Neuron (in vitro differentiated cells): ENCODE measurements at regions not wholly inside any gene's neighbourhood (a gene's known extent, or its start where the extent isn't known, plus 50 kb on each side); places are given as distances from the start of the nearest gene placed in this dataset.

Source experiments
- H2AFZ ChIP-seq: one replicate; pipeline ENCODE4 v1.6.1; 2013; ENCODE audit warnings: low read depth, mild to moderate bottlenecking, inconsistent platforms, low read length, moderate library complexity
- H3K27me3 ChIP-seq: one replicate; pipeline ENCODE4 v1.6.1; 2013; ENCODE audit warnings: low read length; ENCODE audit not compliant: insufficient read depth
- H3K36me3 ChIP-seq: one replicate; pipeline ENCODE4 v1.6.1; 2013; ENCODE audit warnings: low read length; ENCODE audit not compliant: insufficient read depth
- H3K4me1 ChIP-seq: one replicate; pipeline ENCODE4 v1.6.1; 2013; ENCODE audit warnings: low read length; ENCODE audit not compliant: insufficient read depth
- H3K4me3 ChIP-seq: 2 replicates; pipeline ENCODE4 v1.5.1; 2013; ENCODE audit warnings: mild to moderate bottlenecking, low read length, moderate library complexity
- H3K9me3 ChIP-seq: one replicate; pipeline ENCODE4 v1.6.1; 2013; ENCODE audit warnings: low read length

DNA sequence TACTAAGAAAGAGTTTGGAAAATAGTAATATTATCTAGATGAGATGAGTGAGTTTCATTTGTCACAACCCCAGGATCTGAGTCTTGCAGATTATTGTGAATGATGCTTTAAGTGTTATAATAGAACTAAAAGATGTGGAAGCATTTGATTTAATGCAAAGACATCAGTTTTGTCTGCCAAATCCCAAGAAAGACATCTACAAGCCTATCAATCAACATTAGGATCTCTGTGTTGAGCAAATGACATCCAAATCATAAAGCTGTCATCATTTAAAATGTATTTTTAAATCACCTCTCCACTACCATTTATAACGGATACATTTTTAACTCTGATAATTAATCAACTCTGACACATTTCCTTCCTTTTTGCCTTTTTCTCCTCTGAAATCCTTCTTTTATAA is 310.8 kb upstream of the SLIT2 start:
- Histone ChIP-seq H3K4me1 (peaks cover 9% of the 10 kb centered on the region), H3K4me3 (no peak overlapping the region), H2AFZ (no peak overlapping the region), H3K36me3 (no peaks in the 10 kb centered on the region), H3K27me3 (no peaks in the 10 kb centered on the region), H3K9me3 (no peaks in the 10 kb centered on the region)

GRCh38 chr4:19936476-19936875 is 315.2 kb upstream of the SLIT2 start:
- H3K36me3 ChIP-seq, result no peaks in the 10 kb centered on the region
- no peak overlapping the region for H3K4me3 ChIP-seq
- no peaks in the 10 kb centered on the region for H3K4me1 ChIP-seq
- no peak overlapping the region for H2AFZ ChIP-seq
- H3K9me3 ChIP-seq, result no peaks in the 10 kb centered on the region
- no peaks in the 10 kb centered on the region for H3K27me3 ChIP-seq

DNA sequence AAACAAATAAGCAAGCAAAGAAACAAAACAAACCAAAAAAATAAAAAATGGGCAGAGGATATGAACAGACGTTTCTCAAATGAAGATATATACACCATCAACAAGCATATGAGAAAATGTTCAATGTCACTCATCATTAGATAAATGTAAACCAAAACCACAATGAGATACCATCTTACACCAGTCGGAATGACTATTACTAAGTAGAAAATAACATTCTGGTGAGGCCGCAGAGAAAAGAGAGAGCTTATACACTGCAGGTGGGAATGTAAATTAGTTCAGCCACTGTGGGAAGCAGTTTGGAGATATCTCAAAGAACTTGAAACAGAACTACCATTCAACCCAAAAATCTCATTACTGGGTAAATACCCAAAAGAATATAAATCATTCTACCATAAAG is 321.0 kb upstream of the SLIT2 start:
- H3K36me3 ChIP-seq, result no peaks in the 10 kb centered on the region
- H2AFZ ChIP-seq, result no peak overlapping the region
- no peaks in the 10 kb centered on the region for H3K27me3 ChIP-seq
- no peak overlapping the region for H3K4me3 ChIP-seq
- H3K9me3 ChIP-seq, result no peaks in the 10 kb centered on the region
- H3K4me1 ChIP-seq, result no peaks in the 10 kb centered on the region

- no peaks in the 10 kb centered on the region for H3K36me3 ChIP-seq
- no peaks in the 10 kb centered on the region for H3K27me3 ChIP-seq
- no peaks in the 10 kb centered on the region for H3K9me3 ChIP-seq
- no peak overlapping the region for H3K4me3 ChIP-seq
- H3K4me1 ChIP-seq, result no peaks in the 10 kb centered on the region
- no peak overlapping the region for H2AFZ ChIP-seq
Measured at GRCh38 chr4:19927381-19927780, 324.3 kb upstream of the SLIT2 start.

GRCh38 chr4:19925516-19925915 is 326.2 kb upstream of the SLIT2 start:
- Histone ChIP-seq H3K4me1 (no peaks in the 10 kb centered on the region), H3K27me3 (no peaks in the 10 kb centered on the region), H2AFZ (no peak overlapping the region), H3K9me3 (no peaks in the 10 kb centered on the region), H3K4me3 (no peak overlapping the region), H3K36me3 (no peaks in the 10 kb centered on the region)

- H3K27me3 ChIP-seq, result no peaks in the 10 kb centered on the region
- H3K9me3 ChIP-seq, result no peaks in the 10 kb centered on the region
- no peak overlapping the region for H3K4me3 ChIP-seq
- H2AFZ ChIP-seq, result no peak overlapping the region
- no peaks in the 10 kb centered on the region for H3K36me3 ChIP-seq
- no peaks in the 10 kb centered on the region for H3K4me1 ChIP-seq
Measured at GRCh38 chr4:19924761-19925160, 326.9 kb upstream of the SLIT2 start.

DNA sequence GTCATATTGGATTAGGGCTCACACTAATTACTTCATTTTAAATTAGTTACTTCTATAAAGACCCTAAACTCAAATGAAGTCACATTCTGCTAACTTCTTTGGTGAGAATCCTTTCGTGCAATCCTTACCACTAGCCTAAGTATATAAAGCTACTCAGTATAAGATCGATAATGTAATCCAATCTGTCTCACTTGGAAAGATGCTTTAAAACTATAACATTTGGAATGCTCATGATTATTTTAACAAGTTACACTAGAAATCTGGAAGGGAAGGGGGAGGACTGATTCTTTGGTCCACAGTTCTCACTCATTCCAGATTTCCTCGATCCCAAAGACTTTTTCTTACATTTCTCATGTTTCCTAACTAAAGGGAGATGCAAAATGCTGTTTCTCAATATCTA is 336.4 kb upstream of the SLIT2 start:
- Histone ChIP-seq H3K4me3 (no peak overlapping the region), H3K9me3 (no peaks in the 10 kb centered on the region), H3K36me3 (no peaks in the 10 kb centered on the region), H3K27me3 (no peaks in the 10 kb centered on the region), H2AFZ (no peak overlapping the region), H3K4me1 (no peaks in the 10 kb centered on the region)

- Histone ChIP-seq H3K27me3 (no peaks in the 10 kb centered on the region), H3K4me1 (no peaks in the 10 kb centered on the region), H3K36me3 (no peaks in the 10 kb centered on the region), H3K4me3 (no peak overlapping the region), H2AFZ (no peak overlapping the region), H3K9me3 (no peaks in the 10 kb centered on the region)
Measured at GRCh38 chr4:19913650-19914049, 338.1 kb upstream of the SLIT2 start.

GRCh38 chr4:19910861-19911525 is 340.7 kb upstream of the SLIT2 start:
- Histone ChIP-seq H2AFZ (no peak overlapping the region), H3K4me1 (no peaks in the 10 kb centered on the region), H3K36me3 (no peaks in the 10 kb centered on the region), H3K9me3 (no peaks in the 10 kb centered on the region), H3K4me3 (no peak overlapping the region), H3K27me3 (no peaks in the 10 kb centered on the region)

DNA sequence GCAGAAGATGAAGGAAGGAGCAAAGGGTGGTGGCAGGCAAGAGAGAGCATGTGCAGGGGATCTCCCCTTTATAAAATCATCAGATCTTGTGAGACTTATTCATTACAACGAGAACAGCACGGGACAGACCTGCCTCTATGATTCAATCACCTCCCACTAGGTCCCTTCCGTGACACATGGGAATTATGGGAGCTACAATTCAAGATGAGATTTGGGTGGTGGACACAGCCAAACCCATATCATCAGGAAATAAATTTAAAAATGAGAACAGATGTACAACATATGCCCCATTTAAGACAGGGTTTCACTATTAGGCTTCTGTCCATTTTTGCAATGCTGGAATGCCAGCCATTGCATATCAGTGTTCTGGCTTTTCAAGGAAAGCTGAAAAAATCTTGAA is 346.7 kb upstream of the SLIT2 start:
- Histone ChIP-seq H3K9me3 (no peaks in the 10 kb centered on the region), H3K4me3 (no peak overlapping the region), H2AFZ (no peak overlapping the region), H3K27me3 (no peaks in the 10 kb centered on the region), H3K36me3 (no peaks in the 10 kb centered on the region), H3K4me1 (no peaks in the 10 kb centered on the region)

GRCh38 chr4:19888587-19888986 is 363.1 kb upstream of the SLIT2 start:
- H2AFZ ChIP-seq, result no peak overlapping the region

DNA sequence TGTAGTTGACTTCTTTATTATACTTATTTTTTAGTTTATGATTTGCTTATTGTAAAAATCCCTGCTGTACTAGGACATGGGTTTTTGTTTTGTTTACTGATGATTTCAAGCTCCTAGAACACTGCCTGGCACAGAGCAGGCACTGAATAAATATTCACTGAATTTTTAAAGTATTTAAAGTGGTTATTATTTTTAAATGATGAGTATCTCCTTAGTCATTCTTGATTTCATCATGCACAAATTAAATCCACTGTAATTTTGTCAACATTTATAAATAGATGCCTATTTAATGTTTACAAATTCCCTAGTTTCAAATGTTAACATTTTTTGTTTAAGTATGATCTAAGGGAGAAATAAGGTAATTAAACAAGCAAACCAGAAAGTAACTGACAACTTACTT is 367.9 kb upstream of the SLIT2 start:
- no peaks in the 10 kb centered on the region for H3K4me1 ChIP-seq
- H3K4me3 ChIP-seq, result no peak overlapping the region
- H2AFZ ChIP-seq, result no peak overlapping the region
- no peaks in the 10 kb centered on the region for H3K27me3 ChIP-seq
- H3K9me3 ChIP-seq, result no peaks in the 10 kb centered on the region
- H3K36me3 ChIP-seq, result no peaks in the 10 kb centered on the region

More at GRCh38 chr4:19888587-19888986, 363.1 kb upstream of the SLIT2 start:
- H3K9me3 ChIP-seq, result no peaks in the 10 kb centered on the region
- no peaks in the 10 kb centered on the region for H3K4me1 ChIP-seq
- H3K36me3 ChIP-seq, result no peaks in the 10 kb centered on the region
- H3K27me3 ChIP-seq, result no peaks in the 10 kb centered on the region
- no peak overlapping the region for H3K4me3 ChIP-seq

GRCh38 chr4:19880206-19880605 is 371.5 kb upstream of the SLIT2 start:
- H3K4me1 ChIP-seq, result no peaks in the 10 kb centered on the region
- H3K36me3 ChIP-seq, result no peaks in the 10 kb centered on the region
- no peak overlapping the region for H3K4me3 ChIP-seq
- no peaks in the 10 kb centered on the region for H3K9me3 ChIP-seq
- H2AFZ ChIP-seq, result no peak overlapping the region
- H3K27me3 ChIP-seq, result no peaks in the 10 kb centered on the region

- Histone ChIP-seq H3K27me3 (no peaks in the 10 kb centered on the region), H3K36me3 (no peaks in the 10 kb centered on the region), H3K4me1 (no peaks in the 10 kb centered on the region)
Measured at GRCh38 chr4:19879330-19879729, 372.4 kb upstream of the SLIT2 start.

More at GRCh38 chr4:19879330-19879729, 372.4 kb upstream of the SLIT2 start:
- H3K9me3 ChIP-seq, result no peaks in the 10 kb centered on the region
- H2AFZ ChIP-seq, result no peak overlapping the region
- no peak overlapping the region for H3K4me3 ChIP-seq
